GM21576 (cell line): ENCODE measurements at regions not wholly inside any gene's neighbourhood (a gene's known extent, or its start where the extent isn't known, plus 50 kb on each side); places are given as distances from the start of the nearest gene placed in this dataset.

ENCODE experiments used
- ATAC-seq: cut with Tn5 transposase; IDR thresholded peaks from one replicate; pipeline ENCODE4 v1.9.1; 2021; ENCODE audit warnings: mild to moderate bottlenecking, moderate library complexity; ENCODE audit not compliant: unreplicated experiment

DNA sequence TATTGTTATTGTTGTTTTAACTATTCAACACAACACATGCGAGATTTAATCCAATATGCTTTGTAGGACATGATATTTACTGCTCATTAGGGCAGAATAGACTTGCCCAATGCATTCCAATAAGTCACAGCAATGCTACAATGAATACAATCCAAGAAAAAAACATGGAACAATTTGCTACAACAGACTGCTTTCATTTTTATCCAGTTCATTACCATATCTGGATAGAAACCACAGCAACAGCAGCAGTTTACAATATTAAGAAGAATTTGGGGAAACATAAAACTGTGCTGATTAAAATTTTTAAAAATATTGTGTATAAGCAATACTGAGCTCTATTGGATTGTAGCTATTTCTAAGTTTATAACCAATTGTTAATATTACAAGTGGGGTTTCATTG lies 833.0 kb downstream of the DIAPH3 start:
- no peak for ATAC-seq

- no peak for ATAC-seq
Observed at GRCh38 chr13:59332966-59333365, 830.8 kb downstream of the DIAPH3 start.

DNA sequence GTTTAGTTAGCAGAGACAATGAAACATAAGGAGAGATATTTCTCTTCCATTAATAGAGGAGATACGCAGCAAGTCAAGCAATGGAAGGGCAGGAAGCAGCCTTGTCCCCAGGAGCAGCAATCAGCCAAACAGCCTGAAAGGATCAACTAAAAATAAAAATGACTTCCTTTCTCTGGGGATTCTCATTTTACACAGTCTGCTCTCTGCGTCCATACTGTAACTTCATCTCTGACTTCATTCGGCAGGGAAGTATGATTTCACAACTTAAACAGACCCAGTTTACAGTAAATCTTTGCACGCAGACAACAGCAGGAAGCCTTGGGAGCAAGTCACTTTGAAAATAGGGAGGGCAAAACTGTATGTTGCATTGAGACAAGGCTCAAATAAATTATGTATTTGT lies 826.7 kb downstream of the DIAPH3 start:
- ATAC-seq: no peak

GRCh38 chr13:59340151-59340550 lies 823.6 kb downstream of the DIAPH3 start:
- ATAC-seq: no peak

DNA sequence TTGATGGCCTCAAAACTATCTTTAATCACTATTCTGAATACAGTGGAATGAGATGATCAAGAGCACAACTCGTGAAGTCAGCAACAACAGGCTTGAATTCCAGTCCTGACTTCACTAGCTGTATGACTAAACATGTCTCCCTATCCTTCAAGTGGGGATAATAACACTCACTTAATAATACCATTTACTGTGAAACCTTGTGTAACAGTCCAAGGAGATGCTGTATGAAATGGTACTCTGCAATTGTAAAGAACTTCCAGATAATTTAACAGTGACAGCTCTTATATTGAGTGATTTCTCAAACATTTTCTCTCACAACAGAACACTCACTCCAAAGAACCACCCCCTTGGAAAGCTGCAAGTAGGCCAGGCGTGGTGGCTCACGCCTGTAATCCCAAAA lies 823.1 kb downstream of the DIAPH3 start:
- ATAC-seq: no peak

DNA sequence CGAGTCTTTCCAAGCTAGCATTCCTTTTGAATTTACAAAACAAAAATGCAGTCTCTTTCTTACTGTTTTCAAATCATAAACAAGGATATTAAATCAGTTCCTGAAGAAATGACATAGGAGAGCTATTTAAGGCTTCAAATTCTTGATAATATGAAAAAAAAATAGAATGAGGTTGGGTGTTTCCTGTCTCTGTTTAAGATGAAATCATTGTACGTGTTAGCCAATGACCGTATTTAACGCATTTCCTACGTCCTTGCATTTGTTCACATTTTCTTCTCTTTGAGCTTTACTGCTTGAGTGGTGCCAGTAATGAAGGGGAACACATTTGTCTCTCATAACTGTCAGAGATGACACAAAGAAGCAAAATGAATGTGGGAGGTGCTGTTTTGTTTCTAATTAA lies 821.3 kb downstream of the DIAPH3 start:
- ATAC-seq: no peak

GRCh38 chr13:59343132-59343531 lies 820.6 kb downstream of the DIAPH3 start:
- no peak for ATAC-seq

- ATAC-seq: no peak
Observed at GRCh38 chr13:59343993-59344822, 819.5 kb downstream of the DIAPH3 start.

- no peak for ATAC-seq
Observed at GRCh38 chr13:59345311-59345710, 818.4 kb downstream of the DIAPH3 start.

GRCh38 chr13:59346999-59347723 lies 816.6 kb downstream of the DIAPH3 start:
- no peak for ATAC-seq

DNA sequence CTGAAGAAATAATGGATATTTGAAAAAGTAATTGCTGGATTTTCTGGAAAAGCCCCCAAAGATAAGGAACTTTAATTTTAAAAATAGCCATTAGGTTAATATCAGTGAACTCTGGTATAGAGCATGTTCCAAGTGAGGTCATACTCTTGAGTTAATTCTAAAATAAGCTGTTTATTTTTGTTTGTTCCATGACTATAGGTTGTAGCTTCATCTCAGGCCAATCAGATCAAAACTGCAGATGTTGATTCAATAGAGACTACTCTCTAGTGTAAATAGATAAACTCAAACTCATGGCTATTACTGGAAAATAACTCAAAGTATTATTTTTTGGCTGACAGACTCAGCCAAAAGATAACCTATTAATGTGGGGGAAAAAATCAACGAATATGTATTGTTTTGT lies 815.1 kb downstream of the DIAPH3 start:
- ATAC-seq: no peak

DNA sequence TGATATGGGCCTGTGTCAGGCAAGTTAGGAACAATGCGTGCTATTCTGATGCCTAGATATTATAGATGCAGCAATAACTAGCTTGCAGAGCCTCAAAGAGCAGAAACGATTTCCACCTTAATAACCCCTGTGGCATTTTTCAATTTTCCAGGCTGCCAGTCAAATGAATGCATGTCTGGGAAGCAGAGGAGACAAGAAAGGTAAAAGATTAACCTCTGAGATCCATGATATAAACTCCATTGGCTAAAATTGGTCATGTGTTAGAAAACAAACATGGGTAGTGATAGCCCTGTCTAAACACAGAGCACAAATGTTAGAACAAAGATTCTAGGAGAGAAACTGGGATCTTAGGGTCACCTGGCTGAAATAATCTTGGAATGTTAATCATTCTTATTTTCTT lies 811.1 kb downstream of the DIAPH3 start:
- no peak for ATAC-seq

GRCh38 chr13:59354665-59355369 lies 808.9 kb downstream of the DIAPH3 start:
- ATAC-seq: no peak

DNA sequence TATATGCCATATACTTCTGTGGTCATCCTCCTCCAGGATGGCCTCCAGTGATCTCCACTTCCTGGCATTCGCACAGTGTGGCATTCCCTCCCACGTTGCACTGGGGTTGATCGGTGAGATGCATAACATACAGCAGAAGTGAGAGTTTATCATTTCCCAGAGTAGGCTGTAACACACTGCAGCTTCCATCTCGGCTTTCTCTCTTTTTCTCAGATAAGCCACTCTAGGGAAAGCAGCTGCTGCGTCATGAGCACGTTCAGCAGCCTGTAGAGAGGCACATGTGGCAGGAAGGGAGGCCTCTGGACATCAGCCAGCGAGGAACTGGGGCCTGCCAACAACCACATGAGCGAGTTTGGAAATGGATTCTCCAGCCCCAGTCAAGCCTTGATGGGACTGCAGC lies 807.1 kb downstream of the DIAPH3 start:
- no peak for ATAC-seq

DNA sequence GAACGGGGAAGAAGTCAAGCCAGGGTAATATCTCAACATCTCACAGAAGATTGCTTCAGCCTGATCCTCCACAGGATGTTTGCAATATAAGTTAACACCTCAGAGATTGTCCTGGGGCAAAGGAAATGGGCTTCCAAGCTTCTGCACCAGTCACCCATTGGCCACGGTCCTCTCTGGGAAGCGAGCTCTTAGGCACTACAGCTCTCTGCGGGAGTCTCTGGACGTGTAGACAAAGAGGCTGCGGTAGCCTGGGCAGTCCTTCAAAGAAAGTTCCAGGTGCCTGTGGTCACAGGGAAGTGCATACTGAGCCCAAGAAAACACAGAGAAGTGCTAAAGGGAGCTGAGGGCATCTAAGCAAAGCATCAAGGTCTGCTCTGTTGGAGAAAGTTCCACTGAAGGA lies 805.7 kb downstream of the DIAPH3 start:
- no peak for ATAC-seq

DNA sequence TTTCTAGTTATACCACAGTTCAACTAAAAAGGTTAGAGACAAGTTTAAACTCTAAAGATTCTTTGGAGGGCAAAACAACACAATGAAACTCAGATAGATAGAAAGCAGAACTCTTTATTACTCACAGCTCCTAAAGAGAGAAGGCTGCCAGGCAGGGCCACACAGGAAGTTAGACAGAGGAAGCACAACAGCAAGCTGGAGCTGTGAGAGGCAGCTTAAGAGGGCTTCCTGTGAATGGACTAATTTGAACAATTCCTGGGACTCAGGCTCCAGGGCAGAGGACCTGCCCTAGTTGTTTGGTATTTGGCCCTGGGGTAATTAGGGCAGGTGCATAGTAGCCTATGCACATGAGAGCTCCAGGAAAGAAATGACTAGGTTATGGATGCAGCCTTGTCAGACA lies 803.6 kb downstream of the DIAPH3 start:
- ATAC-seq: peak; percentile 80

DNA sequence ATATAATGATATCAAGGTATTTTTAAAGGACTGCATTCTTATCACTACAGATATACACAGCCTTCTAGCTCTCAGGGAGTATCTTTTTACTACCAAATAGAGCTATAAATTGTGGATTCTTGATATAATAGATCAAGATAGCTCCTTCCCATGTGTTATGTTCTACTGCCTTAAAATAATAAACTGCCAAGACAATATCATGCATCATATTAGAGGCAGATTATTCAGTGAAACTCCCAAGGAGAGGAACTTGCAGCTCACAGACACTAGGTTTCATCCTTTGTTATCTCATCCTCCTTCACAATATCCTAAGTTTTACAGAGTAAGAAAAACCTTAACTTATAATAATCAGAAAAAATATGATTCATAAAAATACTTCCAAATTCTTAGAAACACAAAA lies 802.8 kb downstream of the DIAPH3 start:
- ATAC-seq: no peak

DNA sequence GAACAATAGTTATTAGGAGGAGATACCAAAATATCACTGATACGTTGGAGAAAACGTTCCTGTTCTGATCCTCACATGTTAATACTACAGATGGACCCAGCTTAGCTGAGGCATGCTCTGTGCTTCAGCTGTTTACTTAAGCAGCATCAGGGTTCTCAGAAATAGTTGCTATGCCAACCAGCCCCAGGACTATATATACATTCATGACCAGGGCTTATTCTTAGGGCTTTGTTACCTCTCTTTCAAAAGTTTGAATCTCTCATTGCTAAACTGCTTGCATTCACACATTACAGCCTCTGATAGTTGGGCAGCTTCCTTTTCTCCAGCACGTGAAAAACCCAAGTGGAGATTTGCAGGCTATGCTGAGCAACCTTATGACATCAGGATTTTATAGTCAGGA lies 800.4 kb downstream of the DIAPH3 start:
- ATAC-seq: no peak

- no peak for ATAC-seq
Observed at GRCh38 chr13:59363947-59364346, 799.8 kb downstream of the DIAPH3 start.

GRCh38 chr13:59364641-59365085 lies 799.1 kb downstream of the DIAPH3 start:
- no peak for ATAC-seq

DNA sequence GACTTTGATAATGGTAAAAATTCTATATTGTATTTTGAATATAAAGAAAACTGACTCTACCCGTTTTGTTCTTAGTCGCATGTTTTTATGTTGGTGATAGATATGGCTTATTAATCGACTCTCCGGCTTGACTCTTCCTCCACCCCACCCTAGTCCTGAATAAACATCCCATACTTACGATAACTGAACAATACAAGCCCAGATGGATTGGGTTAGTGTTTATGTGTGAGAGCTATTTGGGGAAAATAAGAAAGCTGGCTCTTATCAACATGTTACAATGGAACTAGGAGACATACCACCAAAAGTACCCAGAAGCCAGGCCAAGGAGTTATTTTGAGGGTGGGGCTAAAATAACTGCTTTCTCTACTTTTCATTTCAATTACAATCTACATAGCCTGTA lies 796.3 kb downstream of the DIAPH3 start:
- ATAC-seq: no peak

DNA sequence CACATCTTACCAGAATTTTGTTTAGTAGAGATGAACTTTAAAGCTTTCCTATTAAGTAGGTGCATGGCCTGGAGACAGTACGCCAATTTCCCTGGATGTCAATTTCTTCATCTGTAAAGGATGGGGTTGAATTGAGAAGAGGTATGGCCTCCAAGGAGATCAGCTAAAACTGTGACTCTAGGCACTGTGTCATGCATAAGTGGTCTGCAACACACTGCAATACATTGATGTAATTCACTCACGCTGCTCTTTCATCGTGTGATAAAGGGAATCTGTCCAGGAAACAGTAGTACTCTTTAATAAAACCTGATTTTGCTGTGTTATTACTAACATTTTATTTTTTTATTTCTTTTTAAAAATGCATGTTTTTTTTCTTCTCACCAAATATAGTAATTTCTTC lies 795.8 kb downstream of the DIAPH3 start:
- ATAC-seq: no peak
